K562 (cell line): ENCODE measurements at regions not wholly inside any gene's neighbourhood (a gene's known extent, or its start where the extent isn't known, plus 50 kb on each side); places are given as distances from the start of the nearest gene placed in this dataset.

Source experiments
- CAMTA2 ChIP-seq: fragments of 250-450 bp; sonication (Bioruptor Pico); conservative IDR thresholded peaks from 2 replicates; pipeline ENCODE4 v1.5.1; 2022
- CXXC5 ChIP-seq: fragments of 250-450 bp; sonication (Bioruptor Pico); IDR thresholded peaks from 2 replicates; pipeline ENCODE4 v1.8.0; 2022; ENCODE audit warnings: inconsistent platforms, mild to moderate bottlenecking, moderate library complexity
- FOXK2 ChIP-seq, 2 experiments: fragments of 450-650 bp; IDR thresholded peaks in 1 of 2; conservative IDR thresholded peaks in 1 of 2; 2 replicates each; pipeline ENCODE4 v1.6.1; 2016; ENCODE audit warnings: low read depth in 2 of 2, mild to moderate bottlenecking in 1 of 2
- GABPA ChIP-seq: fragments of 200-800 bp; sonication (Bioruptor generic); conservative IDR thresholded peaks from 2 replicates; pipeline ENCODE4 v1.6.1; 2016; ENCODE audit warnings: low read depth, missing genetic modification characterization, missing compliant biosample characterization
- MECOM ChIP-seq: fragments of 250-450 bp; sonication (Bioruptor Pico); IDR thresholded peaks from 2 replicates; pipeline ENCODE4 v1.8.0; 2022; ENCODE audit warnings: inconsistent platforms
- MXI1 ChIP-seq: IDR thresholded peaks from 2 replicates; pipeline ENCODE4 v1.6.1; 2011; ENCODE audit warnings: low read depth, mild to moderate bottlenecking, improper control_type of control experiment, low read length
- PHF21A ChIP-seq: fragments of 450-650 bp; IDR thresholded peaks from 2 replicates; pipeline ENCODE4 v1.6.1; 2017; ENCODE audit warnings: low read depth, borderline replicate concordance
- RFX1 ChIP-seq: fragments of 450-650 bp; IDR thresholded peaks from 2 replicates; pipeline ENCODE4 v1.6.1; 2016; ENCODE audit warnings: mild to moderate bottlenecking, moderate library complexity
- SMAD1 ChIP-seq: fragments of 150-350 bp; IDR thresholded peaks from 2 replicates; pipeline ENCODE4 v1.6.1; 2014; ENCODE audit warnings: low read length, low read depth; ENCODE audit not compliant: partially characterized antibody
- SRSF7 ChIP-seq: fragments of 200-400 bp; formaldehyde crosslinking; optimal IDR thresholded peaks from 2 replicates; pipeline ENCODE3; 2017; ENCODE audit warnings: mild to moderate bottlenecking, low read depth, low read length
- TAF1 ChIP-seq: IDR thresholded peaks from 2 replicates; pipeline ENCODE4 v1.6.1; 2011; ENCODE audit warnings: mild to moderate bottlenecking, low read length, moderate library complexity; ENCODE audit not compliant: insufficient read depth, control insufficient read depth, severe bottlenecking; ENCODE audit errors: extremely low read depth
- TF ChIP-seq, protein P1 (sequence below), 3 experiments: IDR thresholded peaks in 2 of 3; conservative IDR thresholded peaks in 1 of 3; 2 replicates each; pipeline ENCODE4 v1.5.1; 2011 to 2012; ENCODE audit warnings: low read length in 3 of 3, mild to moderate bottlenecking in 3 of 3, control low read depth in 2 of 3, improper control_type of control experiment in 1 of 3, inconsistent platforms in 1 of 3, low read depth in 1 of 3, mixed read lengths in 1 of 3, moderate library complexity in 1 of 3; ENCODE audit not compliant: insufficient read depth in 2 of 3
- TF ChIP-seq, protein P2 (sequence below): sonication (generic); formaldehyde crosslinking; IDR thresholded peaks from 2 replicates; pipeline ENCODE4 v1.8.1; 2023; ENCODE audit warnings: mild to moderate bottlenecking, missing genetic modification reagents
- TF ChIP-seq, protein P3 (sequence below): sonication (generic); formaldehyde crosslinking; IDR thresholded peaks from 2 replicates; pipeline ENCODE4 v1.8.1; 2023; ENCODE audit warnings: mild to moderate bottlenecking, missing genetic modification reagents

DNA sequence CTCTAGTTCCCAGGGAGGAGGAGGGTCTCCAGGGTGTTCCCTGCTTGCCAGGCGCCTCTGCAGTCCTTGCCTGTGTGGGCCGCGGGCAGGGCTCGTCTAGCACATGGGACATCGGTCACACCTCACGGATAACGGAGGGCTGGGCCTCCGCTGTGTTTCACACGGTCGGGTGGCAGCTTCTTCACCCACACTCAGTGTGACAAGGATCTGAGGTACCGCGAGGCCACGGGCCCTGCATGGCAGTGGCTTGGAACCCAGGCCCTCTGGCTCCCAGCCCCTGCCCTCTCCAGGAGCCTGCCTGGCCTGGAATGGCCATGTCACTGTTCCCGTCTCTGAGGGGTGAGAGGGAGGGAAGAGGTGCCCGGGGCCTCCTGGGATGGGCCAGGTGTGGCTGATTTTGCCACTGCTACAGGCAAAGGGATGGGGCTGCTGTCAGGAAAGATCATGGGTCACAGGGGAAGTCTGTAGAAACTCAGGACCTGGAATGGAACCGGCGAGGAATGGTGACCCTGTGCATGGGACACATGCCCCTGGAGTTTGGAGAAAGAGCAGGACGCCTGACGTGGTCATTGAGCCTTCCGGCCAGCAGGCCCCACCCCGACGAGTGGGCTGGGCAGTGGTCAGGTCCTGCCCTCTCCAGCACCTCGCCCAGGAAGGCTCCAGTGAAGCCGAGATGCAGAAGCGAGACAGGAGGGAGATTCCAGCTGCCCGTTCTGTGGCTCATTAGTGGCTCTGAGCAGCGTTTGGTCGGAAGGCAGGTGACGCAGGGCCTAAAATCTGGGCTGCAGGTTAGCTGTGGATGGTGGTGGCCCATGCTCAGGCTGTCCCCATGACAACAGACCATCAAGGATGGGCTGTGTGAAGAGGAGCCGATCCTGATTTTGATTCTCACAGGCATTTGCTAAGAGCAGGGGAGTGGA, 76.5 kb upstream of the GSE1 start:
- TF ChIP-seq CXXC5 (CRISPR knock-in tag), result 0 out of 2 replicates have a peak, but pooled peaks have one; percentile 10
- no peak for TF ChIP-seq MXI1
- TF ChIP-seq, protein P1, sequence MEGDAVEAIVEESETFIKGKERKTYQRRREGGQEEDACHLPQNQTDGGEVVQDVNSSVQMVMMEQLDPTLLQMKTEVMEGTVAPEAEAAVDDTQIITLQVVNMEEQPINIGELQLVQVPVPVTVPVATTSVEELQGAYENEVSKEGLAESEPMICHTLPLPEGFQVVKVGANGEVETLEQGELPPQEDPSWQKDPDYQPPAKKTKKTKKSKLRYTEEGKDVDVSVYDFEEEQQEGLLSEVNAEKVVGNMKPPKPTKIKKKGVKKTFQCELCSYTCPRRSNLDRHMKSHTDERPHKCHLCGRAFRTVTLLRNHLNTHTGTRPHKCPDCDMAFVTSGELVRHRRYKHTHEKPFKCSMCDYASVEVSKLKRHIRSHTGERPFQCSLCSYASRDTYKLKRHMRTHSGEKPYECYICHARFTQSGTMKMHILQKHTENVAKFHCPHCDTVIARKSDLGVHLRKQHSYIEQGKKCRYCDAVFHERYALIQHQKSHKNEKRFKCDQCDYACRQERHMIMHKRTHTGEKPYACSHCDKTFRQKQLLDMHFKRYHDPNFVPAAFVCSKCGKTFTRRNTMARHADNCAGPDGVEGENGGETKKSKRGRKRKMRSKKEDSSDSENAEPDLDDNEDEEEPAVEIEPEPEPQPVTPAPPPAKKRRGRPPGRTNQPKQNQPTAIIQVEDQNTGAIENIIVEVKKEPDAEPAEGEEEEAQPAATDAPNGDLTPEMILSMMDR (IDR thresholded peaks at IDR 0.05 in 2 of 3, conservative IDR thresholded peaks at IDR 0.05 in 1 of 3; ENCODE audit: insufficient read depth in 2 of 3, low read depth in 1 of 3, low read length in 3 of 3), result no peak
- peak; percentile 74; the same call in 1 of the 2 replicates for TF ChIP-seq RFX1
- no peak for TF ChIP-seq SMAD1
- TF ChIP-seq SRSF7, result no peak
- TF ChIP-seq, protein P2, sequence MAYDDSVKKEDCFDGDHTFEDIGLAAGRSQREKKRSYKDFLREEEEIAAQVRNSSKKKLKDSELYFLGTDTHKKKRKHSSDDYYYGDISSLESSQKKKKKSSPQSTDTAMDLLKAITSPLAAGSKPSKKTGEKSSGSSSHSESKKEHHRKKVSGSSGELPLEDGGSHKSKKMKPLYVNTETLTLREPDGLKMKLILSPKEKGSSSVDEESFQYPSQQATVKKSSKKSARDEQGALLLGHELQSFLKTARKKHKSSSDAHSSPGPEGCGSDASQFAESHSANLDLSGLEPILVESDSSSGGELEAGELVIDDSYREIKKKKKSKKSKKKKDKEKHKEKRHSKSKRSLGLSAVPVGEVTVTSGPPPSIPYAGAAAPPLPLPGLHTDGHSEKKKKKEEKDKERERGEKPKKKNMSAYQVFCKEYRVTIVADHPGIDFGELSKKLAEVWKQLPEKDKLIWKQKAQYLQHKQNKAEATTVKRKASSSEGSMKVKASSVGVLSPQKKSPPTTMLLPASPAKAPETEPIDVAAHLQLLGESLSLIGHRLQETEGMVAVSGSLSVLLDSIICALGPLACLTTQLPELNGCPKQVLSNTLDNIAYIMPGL (CRISPR knock-in tag), result no peak
- TF ChIP-seq CAMTA2 (CRISPR knock-in tag), result no peak; the same call in 1 of the 2 replicates
- TF ChIP-seq TAF1, result no peak
- TF ChIP-seq GABPA (tag), result no peak
- TF ChIP-seq PHF21A, result no peak
- TF ChIP-seq MECOM (CRISPR knock-in tag), result peak; percentile 62; the same call in 1 of the 2 replicates
- TF ChIP-seq, protein P3, sequence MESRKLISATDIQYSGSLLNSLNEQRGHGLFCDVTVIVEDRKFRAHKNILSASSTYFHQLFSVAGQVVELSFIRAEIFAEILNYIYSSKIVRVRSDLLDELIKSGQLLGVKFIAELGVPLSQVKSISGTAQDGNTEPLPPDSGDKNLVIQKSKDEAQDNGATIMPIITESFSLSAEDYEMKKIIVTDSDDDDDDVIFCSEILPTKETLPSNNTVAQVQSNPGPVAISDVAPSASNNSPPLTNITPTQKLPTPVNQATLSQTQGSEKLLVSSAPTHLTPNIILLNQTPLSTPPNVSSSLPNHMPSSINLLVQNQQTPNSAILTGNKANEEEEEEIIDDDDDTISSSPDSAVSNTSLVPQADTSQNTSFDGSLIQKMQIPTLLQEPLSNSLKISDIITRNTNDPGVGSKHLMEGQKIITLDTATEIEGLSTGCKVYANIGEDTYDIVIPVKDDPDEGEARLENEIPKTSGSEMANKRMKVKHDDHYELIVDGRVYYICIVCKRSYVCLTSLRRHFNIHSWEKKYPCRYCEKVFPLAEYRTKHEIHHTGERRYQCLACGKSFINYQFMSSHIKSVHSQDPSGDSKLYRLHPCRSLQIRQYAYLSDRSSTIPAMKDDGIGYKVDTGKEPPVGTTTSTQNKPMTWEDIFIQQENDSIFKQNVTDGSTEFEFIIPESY (CRISPR knock-in tag), result no peak
- TF ChIP-seq FOXK2 (conservative IDR thresholded peaks at IDR 0.05 in 1 of 2, IDR thresholded peaks at IDR 0.05 in 1 of 2; ENCODE audit: low read depth in 2 of 2), result no peak
